Loucy (cell line): ENCODE measurements at regions not wholly inside any gene's neighbourhood (a gene's known extent, or its start where the extent isn't known, plus 50 kb on each side); places are given as distances from the start of the nearest gene placed in this dataset.

ENCODE experiments used
- EZH2phosphoT487 ChIP-seq: fragments of 200-600 bp; IDR thresholded peaks from 2 replicates; pipeline ENCODE4 v1.6.1; 2018; ENCODE audit warnings: antibody characterized with exemption, mild to moderate bottlenecking, moderate library complexity, borderline replicate concordance
- TF ChIP-seq, protein P1 (sequence below): fragments of 200-600 bp; sonication (generic); conservative IDR thresholded peaks from 2 replicates; pipeline ENCODE4 v1.5.1; 2014; ENCODE audit warnings: mild to moderate bottlenecking, antibody characterized with exemption, low read length

DNA sequence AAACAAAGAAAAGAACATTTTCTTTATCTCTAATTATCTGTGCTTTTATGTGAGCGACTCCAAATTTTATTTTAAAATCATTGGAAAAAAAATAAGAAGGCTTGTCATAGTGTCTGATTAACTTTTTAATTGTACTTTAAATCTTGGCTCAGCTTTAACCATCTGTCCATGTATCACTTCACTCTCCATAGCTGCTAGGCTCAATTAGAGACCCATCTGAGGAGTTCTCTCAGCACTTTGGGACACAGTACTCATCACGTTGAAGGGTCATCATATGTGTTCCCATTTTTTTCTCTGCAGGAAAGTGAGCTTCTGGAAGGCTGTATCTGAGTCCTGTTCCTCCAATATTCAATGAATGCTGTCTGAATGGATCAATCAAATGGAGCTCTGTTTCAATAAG lies 908.5 kb upstream of the ROBO1 start:
- TF ChIP-seq, protein P1, sequence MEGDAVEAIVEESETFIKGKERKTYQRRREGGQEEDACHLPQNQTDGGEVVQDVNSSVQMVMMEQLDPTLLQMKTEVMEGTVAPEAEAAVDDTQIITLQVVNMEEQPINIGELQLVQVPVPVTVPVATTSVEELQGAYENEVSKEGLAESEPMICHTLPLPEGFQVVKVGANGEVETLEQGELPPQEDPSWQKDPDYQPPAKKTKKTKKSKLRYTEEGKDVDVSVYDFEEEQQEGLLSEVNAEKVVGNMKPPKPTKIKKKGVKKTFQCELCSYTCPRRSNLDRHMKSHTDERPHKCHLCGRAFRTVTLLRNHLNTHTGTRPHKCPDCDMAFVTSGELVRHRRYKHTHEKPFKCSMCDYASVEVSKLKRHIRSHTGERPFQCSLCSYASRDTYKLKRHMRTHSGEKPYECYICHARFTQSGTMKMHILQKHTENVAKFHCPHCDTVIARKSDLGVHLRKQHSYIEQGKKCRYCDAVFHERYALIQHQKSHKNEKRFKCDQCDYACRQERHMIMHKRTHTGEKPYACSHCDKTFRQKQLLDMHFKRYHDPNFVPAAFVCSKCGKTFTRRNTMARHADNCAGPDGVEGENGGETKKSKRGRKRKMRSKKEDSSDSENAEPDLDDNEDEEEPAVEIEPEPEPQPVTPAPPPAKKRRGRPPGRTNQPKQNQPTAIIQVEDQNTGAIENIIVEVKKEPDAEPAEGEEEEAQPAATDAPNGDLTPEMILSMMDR: no peak
- no peak for TF ChIP-seq EZH2phosphoT487
